ENCODE measurements at regions not wholly inside any gene's neighbourhood (a gene's known extent, or its start where the extent isn't known, plus 50 kb on each side); places are given as distances from the start of the nearest gene placed in this dataset.

DNA sequence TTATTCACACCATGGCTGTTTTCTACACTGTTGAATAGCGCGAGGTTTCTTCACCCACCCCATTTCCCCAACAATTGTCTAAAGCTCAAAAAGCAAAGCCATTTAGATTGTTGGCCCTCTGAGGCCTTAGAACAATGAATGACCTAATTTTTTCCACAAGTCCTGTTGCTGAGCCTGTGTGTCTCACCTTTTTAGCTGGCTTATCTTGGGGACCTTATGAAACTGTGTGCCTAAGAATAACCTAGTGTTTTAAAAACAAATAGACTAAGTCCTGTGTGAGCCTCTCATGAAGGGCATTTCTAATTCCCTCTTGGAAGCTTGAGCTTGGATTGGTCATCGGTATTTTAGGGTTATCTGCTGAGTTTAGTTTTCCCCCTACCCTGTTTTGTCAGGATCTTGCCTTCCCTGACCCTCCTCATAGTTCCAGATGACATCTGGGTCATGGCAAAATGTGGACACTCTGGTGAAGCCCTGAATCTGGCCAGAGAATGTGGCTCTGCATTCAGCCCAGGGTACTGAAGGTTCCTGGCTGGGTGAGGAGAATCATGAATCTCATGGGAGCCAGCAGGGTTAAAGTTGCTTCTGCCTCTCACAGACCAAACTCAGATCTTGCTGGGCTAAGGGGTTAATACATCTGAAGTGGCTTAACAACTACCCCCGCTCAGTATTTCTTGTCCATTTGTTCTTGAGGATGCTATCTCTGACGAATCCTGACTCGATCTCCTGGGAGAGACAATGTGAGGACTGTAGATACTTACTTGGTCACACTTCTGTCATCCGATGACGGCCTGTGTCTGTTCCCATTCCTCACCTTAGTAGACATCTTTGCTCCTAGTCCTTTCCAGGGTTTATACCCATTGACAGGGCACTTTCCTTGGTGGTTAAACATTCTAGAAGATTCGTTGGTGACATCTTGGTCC, 104.2 kb upstream of the MAP4K3 start (continued):
- TF ChIP-seq, protein P1, sequence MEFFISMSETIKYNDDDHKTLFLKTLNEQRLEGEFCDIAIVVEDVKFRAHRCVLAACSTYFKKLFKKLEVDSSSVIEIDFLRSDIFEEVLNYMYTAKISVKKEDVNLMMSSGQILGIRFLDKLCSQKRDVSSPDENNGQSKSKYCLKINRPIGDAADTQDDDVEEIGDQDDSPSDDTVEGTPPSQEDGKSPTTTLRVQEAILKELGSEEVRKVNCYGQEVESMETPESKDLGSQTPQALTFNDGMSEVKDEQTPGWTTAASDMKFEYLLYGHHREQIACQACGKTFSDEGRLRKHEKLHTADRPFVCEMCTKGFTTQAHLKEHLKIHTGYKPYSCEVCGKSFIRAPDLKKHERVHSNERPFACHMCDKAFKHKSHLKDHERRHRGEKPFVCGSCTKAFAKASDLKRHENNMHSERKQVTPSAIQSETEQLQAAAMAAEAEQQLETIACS (CRISPR knock-in tag; IDR thresholded peaks at IDR 0.05) = no peak
- TF ChIP-seq, protein P2, sequence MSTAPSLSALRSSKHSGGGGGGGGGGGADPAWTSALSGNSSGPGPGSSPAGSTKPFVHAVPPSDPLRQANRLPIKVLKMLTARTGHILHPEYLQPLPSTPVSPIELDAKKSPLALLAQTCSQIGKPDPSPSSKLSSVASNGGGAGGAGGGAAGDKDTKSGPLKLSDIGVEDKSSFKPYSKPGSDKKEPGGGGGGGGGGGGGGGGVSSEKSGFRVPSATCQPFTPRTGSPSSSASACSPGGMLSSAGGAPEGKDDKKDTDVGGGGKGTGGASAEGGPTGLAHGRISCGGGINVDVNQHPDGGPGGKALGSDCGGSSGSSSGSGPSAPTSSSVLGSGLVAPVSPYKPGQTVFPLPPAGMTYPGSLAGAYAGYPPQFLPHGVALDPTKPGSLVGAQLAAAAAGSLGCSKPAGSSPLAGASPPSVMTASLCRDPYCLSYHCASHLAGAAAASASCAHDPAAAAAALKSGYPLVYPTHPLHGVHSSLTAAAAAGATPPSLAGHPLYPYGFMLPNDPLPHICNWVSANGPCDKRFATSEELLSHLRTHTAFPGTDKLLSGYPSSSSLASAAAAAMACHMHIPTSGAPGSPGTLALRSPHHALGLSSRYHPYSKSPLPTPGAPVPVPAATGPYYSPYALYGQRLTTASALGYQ (CRISPR knock-in tag; IDR thresholded peaks at IDR 0.05) = peak; percentile 62
- TF ChIP-seq, protein P3, sequence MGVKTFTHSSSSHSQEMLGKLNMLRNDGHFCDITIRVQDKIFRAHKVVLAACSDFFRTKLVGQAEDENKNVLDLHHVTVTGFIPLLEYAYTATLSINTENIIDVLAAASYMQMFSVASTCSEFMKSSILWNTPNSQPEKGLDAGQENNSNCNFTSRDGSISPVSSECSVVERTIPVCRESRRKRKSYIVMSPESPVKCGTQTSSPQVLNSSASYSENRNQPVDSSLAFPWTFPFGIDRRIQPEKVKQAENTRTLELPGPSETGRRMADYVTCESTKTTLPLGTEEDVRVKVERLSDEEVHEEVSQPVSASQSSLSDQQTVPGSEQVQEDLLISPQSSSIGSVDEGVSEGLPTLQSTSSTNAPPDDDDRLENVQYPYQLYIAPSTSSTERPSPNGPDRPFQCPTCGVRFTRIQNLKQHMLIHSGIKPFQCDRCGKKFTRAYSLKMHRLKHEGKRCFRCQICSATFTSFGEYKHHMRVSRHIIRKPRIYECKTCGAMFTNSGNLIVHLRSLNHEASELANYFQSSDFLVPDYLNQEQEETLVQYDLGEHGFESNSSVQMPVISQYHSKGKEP (CRISPR knock-in tag; IDR thresholded peaks at IDR 0.05) = no peak
- TF ChIP-seq NCOR1 (IDR thresholded peaks at IDR 0.05; ENCODE audit: borderline replicate concordance, low read length) (peak; percentile 54; the same call in 1 of the 2 replicates), FOXP1 (IDR thresholded peaks at IDR 0.05) (no peak; the same call in 1 of the 2 replicates), FOXP1 (CRISPR knock-in tag; IDR thresholded peaks at IDR 0.05) (peak; percentile 61; the same call in 1 of the 2 replicates), HNF4G (IDR thresholded peaks at IDR 0.05; ENCODE audit: borderline replicate concordance, low read depth, low read length) (no peak), HNF4G (CRISPR knock-in tag; IDR thresholded peaks at IDR 0.05; ENCODE audit: borderline replicate concordance, low read depth) (0 out of 2 replicates have a peak, but pooled peaks have one; percentile 17), XRCC5 (optimal IDR thresholded peaks at IDR 0.05; ENCODE audit: low read length) (peak; percentile 29), IKZF4 (CRISPR knock-in tag; IDR thresholded peaks at IDR 0.05; ENCODE audit: borderline replicate concordance, low read depth, not compliant biosample characterization) (no peak), ELF4 (CRISPR knock-in tag; IDR thresholded peaks at IDR 0.05; ENCODE audit: borderline replicate concordance) (no peak), ZSCAN20 (CRISPR knock-in tag; IDR thresholded peaks at IDR 0.05; ENCODE audit: borderline replicate concordance) (peak; percentile 72; the same call in 1 of the 2 replicates), YEATS4 (CRISPR knock-in tag; IDR thresholded peaks at IDR 0.05; ENCODE audit: borderline replicate concordance) (no peak)
- TF ChIP-seq, protein P4, sequence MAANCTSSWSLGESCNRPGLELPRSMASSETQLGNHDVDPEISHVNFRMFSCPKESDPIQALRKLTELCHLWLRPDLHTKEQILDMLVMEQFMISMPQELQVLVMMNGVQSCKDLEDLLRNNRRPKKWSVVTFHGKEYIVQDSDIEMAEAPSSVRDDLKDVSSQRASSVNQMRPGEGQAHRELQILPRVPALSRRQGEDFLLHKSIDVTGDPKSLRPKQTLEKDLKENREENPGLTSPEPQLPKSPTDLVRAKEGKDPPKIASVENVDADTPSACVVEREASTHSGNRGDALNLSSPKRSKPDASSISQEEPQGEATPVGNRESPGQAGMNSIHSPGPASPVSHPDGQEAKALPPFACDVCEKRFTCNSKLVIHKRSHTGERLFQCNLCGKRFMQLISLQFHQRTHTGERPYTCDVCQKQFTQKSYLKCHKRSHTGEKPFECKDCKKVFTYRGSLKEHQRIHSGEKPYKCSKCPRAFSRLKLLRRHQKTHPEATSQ (CRISPR knock-in tag; IDR thresholded peaks at IDR 0.05; ENCODE audit: borderline replicate concordance) = peak; percentile 82; the same call in 1 of the 2 replicates
- TF ChIP-seq, protein P5, sequence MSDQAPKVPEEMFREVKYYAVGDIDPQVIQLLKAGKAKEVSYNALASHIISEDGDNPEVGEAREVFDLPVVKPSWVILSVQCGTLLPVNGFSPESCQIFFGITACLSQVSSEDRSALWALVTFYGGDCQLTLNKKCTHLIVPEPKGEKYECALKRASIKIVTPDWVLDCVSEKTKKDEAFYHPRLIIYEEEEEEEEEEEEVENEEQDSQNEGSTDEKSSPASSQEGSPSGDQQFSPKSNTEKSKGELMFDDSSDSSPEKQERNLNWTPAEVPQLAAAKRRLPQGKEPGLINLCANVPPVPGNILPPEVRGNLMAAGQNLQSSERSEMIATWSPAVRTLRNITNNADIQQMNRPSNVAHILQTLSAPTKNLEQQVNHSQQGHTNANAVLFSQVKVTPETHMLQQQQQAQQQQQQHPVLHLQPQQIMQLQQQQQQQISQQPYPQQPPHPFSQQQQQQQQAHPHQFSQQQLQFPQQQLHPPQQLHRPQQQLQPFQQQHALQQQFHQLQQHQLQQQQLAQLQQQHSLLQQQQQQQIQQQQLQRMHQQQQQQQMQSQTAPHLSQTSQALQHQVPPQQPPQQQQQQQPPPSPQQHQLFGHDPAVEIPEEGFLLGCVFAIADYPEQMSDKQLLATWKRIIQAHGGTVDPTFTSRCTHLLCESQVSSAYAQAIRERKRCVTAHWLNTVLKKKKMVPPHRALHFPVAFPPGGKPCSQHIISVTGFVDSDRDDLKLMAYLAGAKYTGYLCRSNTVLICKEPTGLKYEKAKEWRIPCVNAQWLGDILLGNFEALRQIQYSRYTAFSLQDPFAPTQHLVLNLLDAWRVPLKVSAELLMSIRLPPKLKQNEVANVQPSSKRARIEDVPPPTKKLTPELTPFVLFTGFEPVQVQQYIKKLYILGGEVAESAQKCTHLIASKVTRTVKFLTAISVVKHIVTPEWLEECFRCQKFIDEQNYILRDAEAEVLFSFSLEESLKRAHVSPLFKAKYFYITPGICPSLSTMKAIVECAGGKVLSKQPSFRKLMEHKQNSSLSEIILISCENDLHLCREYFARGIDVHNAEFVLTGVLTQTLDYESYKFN (CRISPR knock-in tag; conservative IDR thresholded peaks at IDR 0.05) = peak; percentile 81
- TF ChIP-seq, protein P6, sequence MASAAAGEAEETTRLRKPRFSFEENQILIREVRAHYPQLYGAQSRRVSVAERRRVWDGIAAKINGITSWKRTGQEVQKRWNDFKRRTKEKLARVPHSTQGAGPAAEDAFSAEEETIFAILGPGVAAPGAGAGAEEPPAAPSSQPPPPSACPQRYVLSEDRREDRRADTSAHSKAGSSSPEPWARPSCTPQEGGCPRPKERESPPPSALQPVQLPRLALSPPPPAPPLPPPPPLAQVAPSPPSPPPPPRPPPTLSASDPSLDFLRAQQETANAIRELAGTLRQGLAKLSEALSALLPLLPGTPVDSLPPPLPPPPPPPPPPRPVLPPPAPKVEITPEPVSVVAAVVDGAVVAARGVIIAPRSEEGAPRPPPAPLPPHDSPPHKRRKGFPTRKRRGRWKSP (CRISPR knock-in tag; IDR thresholded peaks at IDR 0.05) = no peak
